NCI-H345 (cell line): ENCODE measurements at regions not wholly inside any gene's neighbourhood (a gene's known extent, or its start where the extent isn't known, plus 50 kb on each side); places are given as distances from the start of the nearest gene placed in this dataset.

Experiments used
- DNase-seq: peaks from one replicate; lab custom pipeline; 2025; lab: John Stamatoyannopoulos, UW

- no peak for DNase-seq
Observed at GRCh38 chr4:85393201-85393600, 81.7 kb upstream of the ARHGAP24 start.

GRCh38 chr4:85398276-85398675 lies 76.7 kb upstream of the ARHGAP24 start:
- DNase-seq: no peak

GRCh38 chr4:85399270-85399669 lies 75.7 kb upstream of the ARHGAP24 start:
- no peak for DNase-seq

GRCh38 chr4:85402371-85402770 lies 72.6 kb upstream of the ARHGAP24 start:
- no peak for DNase-seq

- DNase-seq: no peak
Observed at GRCh38 chr4:85406185-85406584, 68.8 kb upstream of the ARHGAP24 start.

- DNase-seq: no peak
Observed at GRCh38 chr4:85407546-85407945, 67.4 kb upstream of the ARHGAP24 start.

- DNase-seq: no peak
Observed at GRCh38 chr4:85408301-85408700, 66.6 kb upstream of the ARHGAP24 start.

GRCh38 chr4:85409251-85409650 lies 65.7 kb upstream of the ARHGAP24 start:
- DNase-seq: no peak

- no peak for DNase-seq
Observed at GRCh38 chr4:85411386-85411785, 63.6 kb upstream of the ARHGAP24 start.

GRCh38 chr4:85414972-85415371 lies 60.0 kb upstream of the ARHGAP24 start:
- no peak for DNase-seq

- DNase-seq: no peak
Observed at GRCh38 chr4:85416094-85416493, 58.9 kb upstream of the ARHGAP24 start.

GRCh38 chr4:85419103-85419502 lies 55.8 kb upstream of the ARHGAP24 start:
- no peak for DNase-seq

GRCh38 chr4:85420831-85421230 lies 54.1 kb upstream of the ARHGAP24 start:
- no peak for DNase-seq

- no peak for DNase-seq
Observed at GRCh38 chr4:85423431-85423830, 51.5 kb upstream of the ARHGAP24 start.
